Prostate gland (tissue), 2 donors: ENCODE measurements at regions not wholly inside any gene's neighbourhood (a gene's known extent, or its start where the extent isn't known, plus 50 kb on each side); places are given as distances from the start of the nearest gene placed in this dataset.

Source experiments
- POLR2A ChIP-seq: fragments of 450-650 bp; IDR thresholded peaks from one replicate; pipeline ENCODE4 v1.6.1; 2016; ENCODE audit warnings: antibody characterized with exemption, mild to moderate bottlenecking
- POLR2AphosphoS5 ChIP-seq: sonication (generic); formaldehyde crosslinking; IDR thresholded peaks from one replicate; pipeline ENCODE4 v1.6.1; 2017; ENCODE audit warnings: antibody characterized with exemption
- TF ChIP-seq, protein P1 (sequence below), 4 experiments: fragments of 200-600 bp in 2 of 4; fragments of 450-650 bp in 2 of 4; sonication (generic) in 2 of 4; IDR thresholded peaks; 1 replicate in 3 of 4; 2 replicates in 1 of 4; pipeline ENCODE4 v1.5.1; 2016 to 2019; ENCODE audit warnings: antibody characterized with exemption in 4 of 4, mild to moderate bottlenecking in 2 of 4, moderate library complexity in 2 of 4

DNA sequence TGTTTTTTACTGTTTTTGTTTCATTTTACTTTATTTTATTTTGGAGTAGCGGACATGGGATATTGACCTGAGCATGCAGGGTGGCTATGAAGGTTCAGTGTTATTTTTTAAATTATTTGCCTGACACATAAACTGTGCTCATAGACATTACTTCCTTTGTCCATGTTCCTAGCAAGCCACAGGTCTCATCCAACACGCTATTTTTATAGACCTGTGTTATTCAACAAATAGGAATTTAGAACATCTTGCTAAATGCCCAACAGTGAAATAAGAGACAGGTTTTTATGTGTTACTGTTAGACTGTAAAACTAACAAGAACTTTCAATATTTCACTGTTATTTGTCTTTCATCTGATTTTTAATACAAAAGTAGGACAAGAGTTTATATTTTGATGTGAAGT is 756.4 kb downstream of the KCNT2 start:
- TF ChIP-seq, protein P1, sequence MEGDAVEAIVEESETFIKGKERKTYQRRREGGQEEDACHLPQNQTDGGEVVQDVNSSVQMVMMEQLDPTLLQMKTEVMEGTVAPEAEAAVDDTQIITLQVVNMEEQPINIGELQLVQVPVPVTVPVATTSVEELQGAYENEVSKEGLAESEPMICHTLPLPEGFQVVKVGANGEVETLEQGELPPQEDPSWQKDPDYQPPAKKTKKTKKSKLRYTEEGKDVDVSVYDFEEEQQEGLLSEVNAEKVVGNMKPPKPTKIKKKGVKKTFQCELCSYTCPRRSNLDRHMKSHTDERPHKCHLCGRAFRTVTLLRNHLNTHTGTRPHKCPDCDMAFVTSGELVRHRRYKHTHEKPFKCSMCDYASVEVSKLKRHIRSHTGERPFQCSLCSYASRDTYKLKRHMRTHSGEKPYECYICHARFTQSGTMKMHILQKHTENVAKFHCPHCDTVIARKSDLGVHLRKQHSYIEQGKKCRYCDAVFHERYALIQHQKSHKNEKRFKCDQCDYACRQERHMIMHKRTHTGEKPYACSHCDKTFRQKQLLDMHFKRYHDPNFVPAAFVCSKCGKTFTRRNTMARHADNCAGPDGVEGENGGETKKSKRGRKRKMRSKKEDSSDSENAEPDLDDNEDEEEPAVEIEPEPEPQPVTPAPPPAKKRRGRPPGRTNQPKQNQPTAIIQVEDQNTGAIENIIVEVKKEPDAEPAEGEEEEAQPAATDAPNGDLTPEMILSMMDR (IDR thresholded peaks at IDR 0.05), result no peak
- TF ChIP-seq POLR2AphosphoS5 (no peak), POLR2A (no peak)
